ENCODE measurements at regions not wholly inside any gene's neighbourhood (a gene's known extent, or its start where the extent isn't known, plus 50 kb on each side); places are given as distances from the start of the nearest gene placed in this dataset.
A peak's percentile ranks its signal among the peaks of the same experiment; 100 is the strongest.

DNA sequence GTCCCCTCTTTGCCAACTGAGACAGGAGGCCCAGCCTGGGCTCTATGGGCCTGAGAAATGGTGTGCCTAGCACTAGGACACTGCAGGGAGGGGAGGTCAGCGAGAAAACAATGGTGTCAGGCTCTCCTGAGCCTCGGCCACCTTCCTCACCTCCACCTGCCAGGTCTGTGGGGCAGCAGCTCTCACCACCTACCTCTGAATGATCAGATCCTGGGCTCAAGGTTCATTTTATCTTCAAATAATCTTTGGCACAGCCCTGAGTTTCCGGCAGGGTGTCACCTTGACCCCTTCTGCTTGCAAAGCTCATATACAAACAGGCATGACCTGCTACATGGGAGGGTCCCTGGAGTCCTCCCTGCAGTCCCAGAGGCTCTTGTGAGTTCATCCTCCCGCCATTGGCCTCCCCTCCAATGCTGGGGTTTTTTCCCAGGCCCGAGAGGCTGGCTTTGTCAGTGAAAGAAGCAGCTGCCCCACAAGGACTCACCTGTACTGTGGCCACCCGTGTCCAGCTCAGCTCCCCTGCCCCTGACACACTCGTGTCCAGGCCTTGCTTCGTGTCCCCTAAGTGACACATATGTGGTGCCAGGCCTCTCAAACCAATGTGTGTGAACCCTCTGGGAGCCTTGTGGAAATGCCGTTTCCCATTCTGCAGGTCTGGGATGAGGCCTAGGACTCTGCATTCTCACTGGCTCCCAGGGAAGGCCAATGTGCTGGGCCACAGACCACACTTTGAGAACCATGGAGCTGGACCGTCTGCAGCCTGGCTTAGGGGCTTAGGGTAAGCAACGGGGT lies 176.8 kb upstream of the CIBAR2 start (continued):
- TF ChIP-seq KAT2B (IDR thresholded peaks at IDR 0.05; ENCODE audit: borderline replicate concordance, low read depth, low read length) (no peak), ZNF484 (CRISPR knock-in tag; IDR thresholded peaks at IDR 0.05; ENCODE audit: borderline replicate concordance, low read depth) (no peak), ZNF563 (CRISPR knock-in tag; IDR thresholded peaks at IDR 0.05) (peak; percentile 51; the same call in 1 of the 2 replicates), ZZZ3 (CRISPR knock-in tag; IDR thresholded peaks at IDR 0.05; ENCODE audit: borderline replicate concordance) (0 out of 2 replicates have a peak, but pooled peaks have one; percentile 57), ZNF24 (IDR thresholded peaks at IDR 0.05) (no peak), CENPT (CRISPR knock-in tag; IDR thresholded peaks at IDR 0.05; ENCODE audit: low read depth) (no peak), ZNF567 (CRISPR knock-in tag; IDR thresholded peaks at IDR 0.05; ENCODE audit: borderline replicate concordance) (no peak), SP5 (CRISPR knock-in tag; IDR thresholded peaks at IDR 0.05; ENCODE audit: borderline replicate concordance, low read depth) (peak; percentile 93), GABPB1 (CRISPR knock-in tag; IDR thresholded peaks at IDR 0.05) (peak; percentile 71), ZNF441 (CRISPR knock-in tag; IDR thresholded peaks at IDR 0.05; ENCODE audit: borderline replicate concordance) (no peak), SRF (IDR thresholded peaks at IDR 0.05; ENCODE audit: low read depth, low read length) (no peak), NR3C1 (CRISPR knock-in tag; IDR thresholded peaks at IDR 0.05) (no peak), DMAP1 (CRISPR knock-in tag; IDR thresholded peaks at IDR 0.05) (peak; percentile 46; the same call in 1 of the 2 replicates)
- TF ChIP-seq, protein P1, sequence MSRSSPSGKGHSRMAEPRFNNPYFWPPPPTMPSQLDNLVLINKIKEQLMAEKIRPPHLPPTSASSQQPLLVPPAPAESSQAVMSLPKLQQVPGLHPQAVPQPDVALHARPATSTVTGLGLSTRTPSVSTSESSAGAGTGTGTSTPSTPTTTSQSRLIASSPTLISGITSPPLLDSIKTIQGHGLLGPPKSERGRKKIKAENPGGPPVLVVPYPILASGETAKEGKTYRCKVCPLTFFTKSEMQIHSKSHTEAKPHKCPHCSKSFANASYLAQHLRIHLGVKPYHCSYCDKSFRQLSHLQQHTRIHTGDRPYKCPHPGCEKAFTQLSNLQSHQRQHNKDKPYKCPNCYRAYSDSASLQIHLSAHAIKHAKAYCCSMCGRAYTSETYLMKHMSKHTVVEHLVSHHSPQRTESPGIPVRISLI (CRISPR knock-in tag; IDR thresholded peaks at IDR 0.05; ENCODE audit: borderline replicate concordance), result peak; percentile 54; the same call in 1 of the 2 replicates
- TF ChIP-seq, protein P2, sequence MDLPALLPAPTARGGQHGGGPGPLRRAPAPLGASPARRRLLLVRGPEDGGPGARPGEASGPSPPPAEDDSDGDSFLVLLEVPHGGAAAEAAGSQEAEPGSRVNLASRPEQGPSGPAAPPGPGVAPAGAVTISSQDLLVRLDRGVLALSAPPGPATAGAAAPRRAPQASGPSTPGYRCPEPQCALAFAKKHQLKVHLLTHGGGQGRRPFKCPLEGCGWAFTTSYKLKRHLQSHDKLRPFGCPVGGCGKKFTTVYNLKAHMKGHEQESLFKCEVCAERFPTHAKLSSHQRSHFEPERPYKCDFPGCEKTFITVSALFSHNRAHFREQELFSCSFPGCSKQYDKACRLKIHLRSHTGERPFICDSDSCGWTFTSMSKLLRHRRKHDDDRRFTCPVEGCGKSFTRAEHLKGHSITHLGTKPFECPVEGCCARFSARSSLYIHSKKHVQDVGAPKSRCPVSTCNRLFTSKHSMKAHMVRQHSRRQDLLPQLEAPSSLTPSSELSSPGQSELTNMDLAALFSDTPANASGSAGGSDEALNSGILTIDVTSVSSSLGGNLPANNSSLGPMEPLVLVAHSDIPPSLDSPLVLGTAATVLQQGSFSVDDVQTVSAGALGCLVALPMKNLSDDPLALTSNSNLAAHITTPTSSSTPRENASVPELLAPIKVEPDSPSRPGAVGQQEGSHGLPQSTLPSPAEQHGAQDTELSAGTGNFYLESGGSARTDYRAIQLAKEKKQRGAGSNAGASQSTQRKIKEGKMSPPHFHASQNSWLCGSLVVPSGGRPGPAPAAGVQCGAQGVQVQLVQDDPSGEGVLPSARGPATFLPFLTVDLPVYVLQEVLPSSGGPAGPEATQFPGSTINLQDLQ (CRISPR knock-in tag; IDR thresholded peaks at IDR 0.05), result no peak
- TF ChIP-seq, protein P3, sequence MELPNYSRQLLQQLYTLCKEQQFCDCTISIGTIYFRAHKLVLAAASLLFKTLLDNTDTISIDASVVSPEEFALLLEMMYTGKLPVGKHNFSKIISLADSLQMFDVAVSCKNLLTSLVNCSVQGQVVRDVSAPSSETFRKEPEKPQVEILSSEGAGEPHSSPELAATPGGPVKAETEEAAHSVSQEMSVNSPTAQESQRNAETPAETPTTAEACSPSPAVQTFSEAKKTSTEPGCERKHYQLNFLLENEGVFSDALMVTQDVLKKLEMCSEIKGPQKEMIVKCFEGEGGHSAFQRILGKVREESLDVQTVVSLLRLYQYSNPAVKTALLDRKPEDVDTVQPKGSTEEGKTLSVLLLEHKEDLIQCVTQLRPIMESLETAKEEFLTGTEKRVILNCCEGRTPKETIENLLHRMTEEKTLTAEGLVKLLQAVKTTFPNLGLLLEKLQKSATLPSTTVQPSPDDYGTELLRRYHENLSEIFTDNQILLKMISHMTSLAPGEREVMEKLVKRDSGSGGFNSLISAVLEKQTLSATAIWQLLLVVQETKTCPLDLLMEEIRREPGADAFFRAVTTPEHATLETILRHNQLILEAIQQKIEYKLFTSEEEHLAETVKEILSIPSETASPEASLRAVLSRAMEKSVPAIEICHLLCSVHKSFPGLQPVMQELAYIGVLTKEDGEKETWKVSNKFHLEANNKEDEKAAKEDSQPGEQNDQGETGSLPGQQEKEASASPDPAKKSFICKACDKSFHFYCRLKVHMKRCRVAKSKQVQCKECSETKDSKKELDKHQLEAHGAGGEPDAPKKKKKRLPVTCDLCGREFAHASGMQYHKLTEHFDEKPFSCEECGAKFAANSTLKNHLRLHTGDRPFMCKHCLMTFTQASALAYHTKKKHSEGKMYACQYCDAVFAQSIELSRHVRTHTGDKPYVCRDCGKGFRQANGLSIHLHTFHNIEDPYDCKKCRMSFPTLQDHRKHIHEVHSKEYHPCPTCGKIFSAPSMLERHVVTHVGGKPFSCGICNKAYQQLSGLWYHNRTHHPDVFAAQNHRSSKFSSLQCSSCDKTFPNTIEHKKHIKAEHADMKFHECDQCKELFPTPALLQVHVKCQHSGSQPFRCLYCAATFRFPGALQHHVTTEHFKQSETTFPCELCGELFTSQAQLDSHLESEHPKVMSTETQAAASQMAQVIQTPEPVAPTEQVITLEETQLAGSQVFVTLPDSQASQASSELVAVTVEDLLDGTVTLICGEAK (IDR thresholded peaks at IDR 0.05), result no peak
- TF ChIP-seq, protein P3 (CRISPR knock-in tag; IDR thresholded peaks at IDR 0.05), result peak; percentile 74; the same call in 1 of the 2 replicates
